CD4-positive, alpha-beta T cell treated with Interleukin-17A for 1 hour (primary cell): ENCODE measurements at regions not wholly inside any gene's neighbourhood (a gene's known extent, or its start where the extent isn't known, plus 50 kb on each side); places are given as distances from the start of the nearest gene placed in this dataset.

Experiments
- DNase-seq: peaks from one replicate; pipeline ENCODE4 v3.0.0-alpha.2; 2020

- no peak for DNase-seq
These were observed 136.8 kb upstream of the IRF2BP2 start for GRCh38 chr1:234746798-234747196.

- no peak for DNase-seq
These were observed 136.1 kb upstream of the IRF2BP2 start for GRCh38 chr1:234745844-234746797.

GRCh38 chr1:234745276-234745675 lies 135.3 kb upstream of the IRF2BP2 start:
- DNase-seq = no peak

- DNase-seq = no peak
These were observed 134.0 kb upstream of the IRF2BP2 start for GRCh38 chr1:234743791-234744611.

GRCh38 chr1:234742622-234743021 lies 132.6 kb upstream of the IRF2BP2 start:
- DNase-seq = no peak

GRCh38 chr1:234737967-234738314 lies 128.0 kb upstream of the IRF2BP2 start:
- DNase-seq = no peak

GRCh38 chr1:234735916-234736315 lies 125.9 kb upstream of the IRF2BP2 start:
- no peak for DNase-seq

- no peak for DNase-seq
These were observed 125.5 kb upstream of the IRF2BP2 start for GRCh38 chr1:234735476-234735875.

- no peak for DNase-seq
These were observed 124.9 kb upstream of the IRF2BP2 start for GRCh38 chr1:234734869-234735268.

- no peak for DNase-seq
These were observed 124.4 kb upstream of the IRF2BP2 start for GRCh38 chr1:234734412-234734835.

GRCh38 chr1:234733427-234733826 lies 123.4 kb upstream of the IRF2BP2 start:
- DNase-seq = no peak

- no peak for DNase-seq
These were observed 122.9 kb upstream of the IRF2BP2 start for GRCh38 chr1:234732671-234733390.

- no peak for DNase-seq
These were observed 122.3 kb upstream of the IRF2BP2 start for GRCh38 chr1:234732260-234732659.

- DNase-seq = peak; percentile 27
These were observed 121.6 kb upstream of the IRF2BP2 start for GRCh38 chr1:234731569-234732085.

- peak; percentile 62 for DNase-seq
These were observed 121.0 kb upstream of the IRF2BP2 start for GRCh38 chr1:234730770-234731568.

- no peak for DNase-seq
These were observed 120.4 kb upstream of the IRF2BP2 start for GRCh38 chr1:234730475-234730769.

GRCh38 chr1:234729561-234730474 lies 119.8 kb upstream of the IRF2BP2 start:
- no peak for DNase-seq

GRCh38 chr1:234728740-234729139 lies 118.8 kb upstream of the IRF2BP2 start:
- DNase-seq = no peak

GRCh38 chr1:234727018-234727940 lies 117.3 kb upstream of the IRF2BP2 start:
- DNase-seq = no peak

GRCh38 chr1:234726359-234726943 lies 116.5 kb upstream of the IRF2BP2 start:
- DNase-seq = no peak
